ENCODE measurements at regions not wholly inside any gene's neighbourhood (a gene's known extent, or its start where the extent isn't known, plus 50 kb on each side); places are given as distances from the start of the nearest gene placed in this dataset.

GRCh38 chr3:191972714-191973398 lies 511.9 kb downstream of the PYDC2 start:
- Histone ChIP-seq H3K27me3 (ENCODE audit: control insufficient read depth, insufficient read depth, low read length) (no peaks in the 10 kb centered on the region), H3K4me3 (ENCODE audit: low read depth in 2 of 2, low read length in 2 of 2) (no peak overlapping the region), H3K36me3 (ENCODE audit: control insufficient read depth, insufficient read depth, low read length) (no peaks in the 10 kb centered on the region), H3K9me3 (ENCODE audit: control insufficient read depth, insufficient read depth, low read depth, low read length) (0 out of 2 replicates have a peak, but pooled peaks cover 2% of the 10 kb centered on the region), H3K27ac (ENCODE audit: low read length) (no peak overlapping the region), H3K4me1 (ENCODE audit: control insufficient read depth, insufficient read depth, low read length) (no peaks in the 10 kb centered on the region)
- no TSS peak for BruUV-seq (replicated peaks)
- DNase-seq (ENCODE audit: low read depth, low spot score) (no peak), ATAC-seq (no peak)
- intact Hi-C loops (cut with micrococcal nuclease; ENCODE audit: unreplicated experiment) (no loop called here), in situ Hi-C loops (cut with HindIII; ENCODE audit: low pct_unique_long_range_greater_than_20kb, low sequenced_read_pairs) (no loop called here)
- CTCF ChIA-PET: no interaction called here
- TF ChIP-seq REST (IDR thresholded peaks at IDR 0.05; ENCODE audit: insufficient read depth in 1 of 2, low read depth in 2 of 2, low read length in 1 of 2) (no peak), POLR2AphosphoS5 (IDR thresholded peaks at IDR 0.05; ENCODE audit: low read depth, low read length) (no peak), CTCF (IDR thresholded peaks at IDR 0.05) (no peak), TCF7L2 (IDR thresholded peaks at IDR 0.05; ENCODE audit: low read depth, low read length) (no peak), SIN3A (IDR thresholded peaks at IDR 0.05; ENCODE audit: borderline replicate concordance, insufficient read depth, low read depth, low read length) (no peak)
- POLR2A ChIA-PET: no interaction called here

GRCh38 chr3:191973820-191974219 lies 512.9 kb downstream of the PYDC2 start:
- ChIA-PET CTCF (no interaction called here), POLR2A (no interaction called here)
- no peak for DNase-seq (ENCODE audit: low read depth, low spot score)
- Histone ChIP-seq H3K27ac (ENCODE audit: low read length) (no peak overlapping the region), H3K36me3 (ENCODE audit: control insufficient read depth, insufficient read depth, low read length) (no peaks in the 10 kb centered on the region), H3K4me1 (ENCODE audit: control insufficient read depth, insufficient read depth, low read length) (no peaks in the 10 kb centered on the region), H3K9me3 (ENCODE audit: control insufficient read depth, insufficient read depth, low read depth, low read length) (0 out of 2 replicates have a peak, but pooled peaks cover 2% of the 10 kb centered on the region), H3K27me3 (ENCODE audit: control insufficient read depth, insufficient read depth, low read length) (no peaks in the 10 kb centered on the region), H3K4me3 (ENCODE audit: low read depth in 2 of 2, low read length in 2 of 2) (no peak overlapping the region)
- ATAC-seq: no peak
- in situ Hi-C loops (cut with HindIII; ENCODE audit: low pct_unique_long_range_greater_than_20kb, low sequenced_read_pairs): no loop called here
- intact Hi-C loops (cut with micrococcal nuclease; ENCODE audit: unreplicated experiment): no loop called here
- TF ChIP-seq CTCF (IDR thresholded peaks at IDR 0.05) (no peak), TCF7L2 (IDR thresholded peaks at IDR 0.05; ENCODE audit: low read depth, low read length) (no peak)
- no TSS peak for BruUV-seq (replicated peaks)

Data from Panc1 (cell line).